Right atrium auricular region (tissue), 2 donors: ENCODE measurements at regions not wholly inside any gene's neighbourhood (a gene's known extent, or its start where the extent isn't known, plus 50 kb on each side); places are given as distances from the start of the nearest gene placed in this dataset.

Experiments used
- DNase-seq: peaks from one replicate; pipeline ENCODE4 v3.0.0-alpha.2; 2019; ENCODE audit warnings: low spot score
- H3K27ac ChIP-seq, 2 donors: fragments of 200-600 bp; sonication (generic); 1 replicate in 1 of 2; 2 replicates in 1 of 2; pipeline ENCODE4 v1.5.1; 2016 to 2019
- H3K27me3 ChIP-seq, 2 donors: fragments of 200-600 bp; sonication (generic); one replicate each; pipeline versions ENCODE4 v1.5.1 to v1.6.0; 2017 to 2019
- H3K36me3 ChIP-seq: fragments of 200-600 bp; sonication (generic); one replicate; pipeline ENCODE4 v1.5.1; 2016
- H3K4me1 ChIP-seq, 2 donors: fragments of 200-600 bp; sonication (generic); one replicate each; pipeline versions ENCODE4 v1.5.1 to v1.6.0; 2017 to 2019
- H3K4me3 ChIP-seq, 2 donors: fragments of 200-600 bp; sonication (generic); 1 replicate in 1 of 2; 2 replicates in 1 of 2; pipeline ENCODE4 v1.5.1; 2017 to 2019; ENCODE audit warnings: mild to moderate bottlenecking in 1 of 2, moderate library complexity in 1 of 2
- H3K9me3 ChIP-seq, 2 donors: fragments of 200-600 bp; sonication (generic); one replicate each; pipeline ENCODE4 v1.5.1; 2019
- TF ChIP-seq, protein P1 (sequence below), 2 donors: fragments of 200-600 bp; sonication (generic); IDR thresholded peaks; one replicate each; pipeline ENCODE4 v1.5.1; 2019; ENCODE audit warnings: antibody characterized with exemption in 2 of 2

DNA sequence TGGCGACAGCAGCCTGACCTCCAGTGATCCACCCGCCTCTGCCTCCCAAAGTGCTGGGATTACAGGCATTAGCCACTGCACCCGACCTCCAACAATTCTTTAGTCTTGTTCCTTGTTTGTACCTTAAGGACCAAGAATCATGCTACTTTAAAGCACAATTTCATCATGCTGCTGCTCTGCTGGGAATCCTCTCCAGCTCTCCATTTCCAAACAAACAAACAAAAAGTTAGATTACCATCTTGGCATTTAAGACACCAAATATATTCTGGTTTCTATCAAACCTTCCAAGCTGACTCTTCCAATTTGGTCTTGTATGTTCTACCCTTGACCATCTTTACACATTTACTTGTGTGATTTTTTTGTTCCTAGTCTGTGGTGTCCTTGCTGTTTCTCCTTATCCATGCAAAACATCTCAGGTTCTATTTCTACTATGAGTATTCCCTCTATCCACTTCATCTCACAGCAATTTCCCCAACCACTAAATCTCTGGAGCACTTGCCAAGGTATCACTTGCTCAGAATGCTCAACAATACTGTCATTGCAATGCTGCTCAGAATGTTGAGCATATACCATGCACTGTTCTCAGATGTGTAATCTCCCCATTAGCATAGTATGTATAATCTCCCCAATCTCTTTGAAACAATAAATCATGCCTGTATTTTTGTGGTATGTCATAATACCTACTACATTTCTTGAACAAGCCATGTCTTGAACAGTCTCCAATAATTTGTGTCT lies 73.2 kb upstream of the GALNT5 start:
- no peaks in the 10 kb centered on the region for H3K36me3 ChIP-seq
- no peaks in the 10 kb centered on the region for H3K27me3 ChIP-seq
- no peak for DNase-seq
- no peaks in the 10 kb centered on the region for H3K9me3 ChIP-seq
- TF ChIP-seq, protein P1, sequence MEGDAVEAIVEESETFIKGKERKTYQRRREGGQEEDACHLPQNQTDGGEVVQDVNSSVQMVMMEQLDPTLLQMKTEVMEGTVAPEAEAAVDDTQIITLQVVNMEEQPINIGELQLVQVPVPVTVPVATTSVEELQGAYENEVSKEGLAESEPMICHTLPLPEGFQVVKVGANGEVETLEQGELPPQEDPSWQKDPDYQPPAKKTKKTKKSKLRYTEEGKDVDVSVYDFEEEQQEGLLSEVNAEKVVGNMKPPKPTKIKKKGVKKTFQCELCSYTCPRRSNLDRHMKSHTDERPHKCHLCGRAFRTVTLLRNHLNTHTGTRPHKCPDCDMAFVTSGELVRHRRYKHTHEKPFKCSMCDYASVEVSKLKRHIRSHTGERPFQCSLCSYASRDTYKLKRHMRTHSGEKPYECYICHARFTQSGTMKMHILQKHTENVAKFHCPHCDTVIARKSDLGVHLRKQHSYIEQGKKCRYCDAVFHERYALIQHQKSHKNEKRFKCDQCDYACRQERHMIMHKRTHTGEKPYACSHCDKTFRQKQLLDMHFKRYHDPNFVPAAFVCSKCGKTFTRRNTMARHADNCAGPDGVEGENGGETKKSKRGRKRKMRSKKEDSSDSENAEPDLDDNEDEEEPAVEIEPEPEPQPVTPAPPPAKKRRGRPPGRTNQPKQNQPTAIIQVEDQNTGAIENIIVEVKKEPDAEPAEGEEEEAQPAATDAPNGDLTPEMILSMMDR (IDR thresholded peaks at IDR 0.05) = no peak
- H3K4me3 ChIP-seq = no peak overlapping the region
- no peak overlapping the region for H3K27ac ChIP-seq
- H3K4me1 ChIP-seq = no peaks in the 10 kb centered on the region

DNA sequence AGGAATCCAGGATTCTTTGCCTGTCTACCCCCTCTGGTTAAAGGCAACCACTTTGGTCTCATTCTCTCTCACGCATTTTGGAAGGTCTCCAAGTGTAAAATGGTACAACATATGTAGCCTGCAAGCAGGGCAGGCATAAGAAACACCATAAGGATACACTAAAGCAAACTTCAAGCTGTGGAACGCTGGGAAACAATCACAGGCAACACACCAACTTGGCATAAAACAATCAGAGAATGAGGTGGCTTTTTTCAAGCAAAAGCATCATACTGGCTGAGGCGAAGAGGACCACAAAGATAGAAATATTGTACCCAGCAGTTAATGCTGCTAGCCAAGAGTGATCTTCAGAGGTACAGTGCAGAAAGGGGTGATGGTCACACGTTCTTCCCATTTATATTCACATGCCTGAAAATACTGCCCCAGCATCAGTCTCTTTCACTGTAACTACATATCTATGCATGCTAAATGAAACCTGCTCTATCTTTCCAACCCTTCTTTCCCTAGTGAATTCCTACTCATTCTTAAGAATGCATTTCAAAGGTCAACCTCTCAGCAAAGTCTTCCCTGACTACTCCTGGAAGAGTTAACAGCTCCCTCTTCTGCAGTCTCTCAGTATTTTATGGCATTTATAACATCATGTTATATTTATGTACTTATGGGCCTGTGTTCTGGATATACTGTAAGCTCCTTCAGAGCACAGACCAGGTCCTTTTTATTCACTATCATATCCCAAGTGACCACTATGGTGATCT lies 71.9 kb upstream of the GALNT5 start:
- H3K27me3 ChIP-seq = no peaks in the 10 kb centered on the region
- no peak overlapping the region for H3K27ac ChIP-seq

DNA sequence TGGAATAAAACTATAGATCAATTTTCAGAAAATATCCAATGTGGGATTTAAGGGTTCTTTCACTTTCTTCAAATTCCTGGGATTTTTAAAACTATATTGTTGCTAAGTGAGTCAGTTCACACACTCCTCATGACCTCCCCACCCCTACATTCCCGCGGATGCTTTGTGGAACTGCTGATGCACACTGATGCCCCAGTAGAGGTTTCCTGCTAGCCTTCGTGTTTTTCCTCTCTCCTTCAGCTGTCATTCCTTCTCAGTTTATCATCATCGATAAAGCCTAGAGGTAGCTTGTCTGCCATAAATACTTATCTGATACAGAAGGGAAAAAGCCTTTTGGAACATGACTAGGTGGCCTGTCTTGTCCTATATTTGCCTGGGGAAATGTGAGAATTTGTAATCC lies 67.4 kb upstream of the GALNT5 start:
- H3K4me3 ChIP-seq = no peak overlapping the region
- H3K4me1 ChIP-seq = no peaks in the 10 kb centered on the region
- no peaks in the 10 kb centered on the region for H3K9me3 ChIP-seq
- no peak overlapping the region for H3K27ac ChIP-seq
- TF ChIP-seq, protein P1 (IDR thresholded peaks at IDR 0.05) = no peak
- H3K36me3 ChIP-seq = no peaks in the 10 kb centered on the region
- no peak for DNase-seq
- no peaks in the 10 kb centered on the region for H3K27me3 ChIP-seq

More for the DNA sequence above, 71.9 kb upstream of the GALNT5 start:
- H3K9me3 ChIP-seq = no peaks in the 10 kb centered on the region
- no peak for DNase-seq
- no peaks in the 10 kb centered on the region for H3K36me3 ChIP-seq
- H3K4me3 ChIP-seq = no peak overlapping the region
- no peaks in the 10 kb centered on the region for H3K4me1 ChIP-seq
- TF ChIP-seq, protein P1 (IDR thresholded peaks at IDR 0.05) = no peak

DNA sequence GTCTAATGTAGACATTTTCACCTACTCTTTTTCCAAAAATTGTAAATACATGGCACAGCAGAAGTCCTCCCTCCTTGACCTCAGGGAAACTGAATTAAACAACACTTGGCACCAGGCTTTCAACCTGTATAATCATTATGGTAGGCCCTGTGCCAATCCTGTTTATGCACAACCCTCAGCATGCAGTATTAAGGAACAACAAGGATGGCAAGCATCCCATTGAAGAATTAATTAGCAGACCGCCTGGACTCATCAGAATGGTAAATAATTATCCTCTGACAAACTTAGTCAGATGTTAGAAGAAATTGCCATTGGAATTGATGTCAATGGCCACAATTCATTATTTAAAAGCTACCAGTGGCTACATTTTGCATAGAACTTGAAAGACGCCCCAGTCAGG lies 66.3 kb upstream of the GALNT5 start:
- Histone ChIP-seq H3K4me3 (no peak overlapping the region), H3K9me3 (no peaks in the 10 kb centered on the region), H3K36me3 (no peaks in the 10 kb centered on the region), H3K4me1 (no peaks in the 10 kb centered on the region), H3K27me3 (no peaks in the 10 kb centered on the region), H3K27ac (no peak overlapping the region)
- DNase-seq = no peak
- TF ChIP-seq, protein P1 (IDR thresholded peaks at IDR 0.05) = no peak

DNA sequence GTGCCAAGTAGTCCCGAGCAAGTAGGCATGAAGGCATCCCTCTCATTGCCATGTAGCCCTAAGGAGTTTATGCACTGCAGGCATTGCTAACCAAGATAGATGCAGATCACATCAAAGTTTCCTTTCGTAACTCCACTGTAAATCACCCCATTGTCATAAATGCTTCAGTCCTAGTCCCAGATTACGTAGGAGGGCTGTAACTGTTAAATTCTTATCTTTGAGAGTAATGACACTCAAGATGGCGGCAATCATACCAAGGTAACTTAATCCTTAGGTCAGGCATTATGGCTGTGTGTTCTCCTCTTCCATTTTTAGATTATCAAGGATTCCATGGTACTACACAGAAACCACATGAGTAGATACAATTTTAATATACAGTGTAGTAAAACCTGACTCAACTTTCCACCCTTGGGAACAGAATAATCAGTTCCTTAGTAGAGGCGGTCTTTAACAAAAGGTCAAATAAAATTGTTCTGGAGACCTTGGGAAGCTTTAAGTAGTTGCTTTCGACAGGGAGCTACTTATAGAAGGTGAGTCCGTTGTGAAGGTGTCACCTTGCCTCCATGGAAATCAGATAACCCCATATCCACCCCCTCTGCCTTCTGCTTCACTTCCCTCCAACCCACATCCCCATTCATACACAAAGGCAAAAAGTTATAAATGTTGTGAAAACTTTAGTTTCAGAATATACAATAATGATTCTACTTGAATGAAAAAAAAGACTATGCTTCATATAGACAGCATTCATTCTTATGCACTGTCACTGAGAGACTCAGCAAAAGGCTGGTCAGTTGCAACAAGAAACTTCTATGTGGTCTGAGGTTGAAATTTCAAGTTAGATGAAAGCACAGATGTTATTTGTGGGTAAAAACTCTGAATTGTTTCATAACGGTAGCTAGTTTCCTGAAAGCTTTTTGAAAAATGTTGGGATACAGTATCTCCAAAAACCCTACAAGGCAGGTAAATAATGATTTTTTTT lies 64.8 kb upstream of the GALNT5 start:
- H3K27me3 ChIP-seq = no peaks in the 10 kb centered on the region

More for the DNA sequence above, 64.8 kb upstream of the GALNT5 start:
- TF ChIP-seq, protein P1 (IDR thresholded peaks at IDR 0.05) = no peak
- H3K36me3 ChIP-seq = no peaks in the 10 kb centered on the region
- no peaks in the 10 kb centered on the region for H3K4me1 ChIP-seq
- no peak for DNase-seq
- H3K4me3 ChIP-seq = no peak overlapping the region
- no peaks in the 10 kb centered on the region for H3K9me3 ChIP-seq
- no peak overlapping the region for H3K27ac ChIP-seq
